ENCODE measurements at regions not wholly inside any gene's neighbourhood (a gene's known extent, or its start where the extent isn't known, plus 50 kb on each side); places are given as distances from the start of the nearest gene placed in this dataset.

- POLR2A ChIA-PET: no interaction called here
Measured at GRCh38 chr7:42729053-42729765, 182.7 kb downstream of the C7orf25 start.

GRCh38 chr7:42727451-42727850, 184.4 kb downstream of the C7orf25 start:
- H3K9ac ChIP-seq: no peak overlapping the region
- no peaks in the 10 kb centered on the region for H3K27me3 ChIP-seq (ENCODE audit: insufficient read depth)
- no peak overlapping the region for H2AFZ ChIP-seq (ENCODE audit: low read depth)
- ChIA-PET CTCF (interaction anchor here (2.0 kb wide), 1 partner anchor 18 kb away, joined by 8 read pairs; no protein-coding TSS in a partner anchor), POLR2A (no interaction called here)
- H3K36me3 ChIP-seq (replicated peaks in 1 of 2; ENCODE audit: control insufficient read depth in 1 of 2, insufficient read depth in 2 of 2, low read length in 1 of 2): no peaks in the 10 kb centered on the region
- no peaks in the 10 kb centered on the region for H4K20me1 ChIP-seq (ENCODE audit: insufficient read depth)
- under 1% methylated on average over 2 of the region's 2 CpGs for WGBS (ENCODE audit: low lambda C conversion rate)
- H3K9me3 ChIP-seq: no peaks in the 10 kb centered on the region
- H3K79me2 ChIP-seq (ENCODE audit: insufficient read depth): no peaks in the 10 kb centered on the region
- no peaks in the 10 kb centered on the region for H3K4me1 ChIP-seq (ENCODE audit: control insufficient read depth in 1 of 2, insufficient read depth in 2 of 2, low read depth in 1 of 2, low read length in 1 of 2)
- no peak overlapping the region for H3K4me2 ChIP-seq
- H3K4me3 ChIP-seq (ENCODE audit: low read depth in 2 of 2, low read length in 1 of 2): no peak overlapping the region
- H3K9me2 ChIP-seq: no peaks in the 10 kb centered on the region
- no peaks in the 10 kb centered on the region for H3F3A ChIP-seq (replicated peaks; ENCODE audit: insufficient read depth)
- no peak overlapping the region for H3K27ac ChIP-seq (ENCODE audit: low read depth in 2 of 2, low read length in 1 of 2)
- DNase-seq: no peak
- no peak for TF ChIP-seq SIN3A (IDR thresholded peaks at IDR 0.05; ENCODE audit: borderline replicate concordance, low read depth, low read length)
- TF ChIP-seq TCF12 (IDR thresholded peaks at IDR 0.05): no peak
- no peak for TF ChIP-seq RFX5 (IDR thresholded peaks at IDR 0.05; ENCODE audit: low read length)
- TF ChIP-seq ELF1 (IDR thresholded peaks at IDR 0.05): no peak
- no peak for TF ChIP-seq FOXM1 (IDR thresholded peaks at IDR 0.05; ENCODE audit: low read depth)
- no peak for TF ChIP-seq NRF1 (IDR thresholded peaks at IDR 0.05; ENCODE audit: low read depth, low read length)
- TF ChIP-seq REST (IDR thresholded peaks at IDR 0.05; ENCODE audit: low read depth, low read length): no peak
- TF ChIP-seq JUND (IDR thresholded peaks at IDR 0.05): no peak
- TF ChIP-seq, protein P1, sequence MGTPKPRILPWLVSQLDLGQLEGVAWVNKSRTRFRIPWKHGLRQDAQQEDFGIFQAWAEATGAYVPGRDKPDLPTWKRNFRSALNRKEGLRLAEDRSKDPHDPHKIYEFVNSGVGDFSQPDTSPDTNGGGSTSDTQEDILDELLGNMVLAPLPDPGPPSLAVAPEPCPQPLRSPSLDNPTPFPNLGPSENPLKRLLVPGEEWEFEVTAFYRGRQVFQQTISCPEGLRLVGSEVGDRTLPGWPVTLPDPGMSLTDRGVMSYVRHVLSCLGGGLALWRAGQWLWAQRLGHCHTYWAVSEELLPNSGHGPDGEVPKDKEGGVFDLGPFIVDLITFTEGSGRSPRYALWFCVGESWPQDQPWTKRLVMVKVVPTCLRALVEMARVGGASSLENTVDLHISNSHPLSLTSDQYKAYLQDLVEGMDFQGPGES (IDR thresholded peaks at IDR 0.05; ENCODE audit: low read depth, low read length): no peak
- TF ChIP-seq, protein P2, sequence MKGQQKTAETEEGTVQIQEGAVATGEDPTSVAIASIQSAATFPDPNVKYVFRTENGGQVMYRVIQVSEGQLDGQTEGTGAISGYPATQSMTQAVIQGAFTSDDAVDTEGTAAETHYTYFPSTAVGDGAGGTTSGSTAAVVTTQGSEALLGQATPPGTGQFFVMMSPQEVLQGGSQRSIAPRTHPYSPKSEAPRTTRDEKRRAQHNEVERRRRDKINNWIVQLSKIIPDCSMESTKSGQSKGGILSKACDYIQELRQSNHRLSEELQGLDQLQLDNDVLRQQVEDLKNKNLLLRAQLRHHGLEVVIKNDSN (IDR thresholded peaks at IDR 0.05; ENCODE audit: borderline replicate concordance, low read depth): no peak

More at GRCh38 chr7:42729053-42729765, 182.7 kb downstream of the C7orf25 start:
- Histone ChIP-seq H3F3A (replicated peaks; ENCODE audit: insufficient read depth) (no peaks in the 10 kb centered on the region), H3K27me3 (ENCODE audit: insufficient read depth) (no peaks in the 10 kb centered on the region), H3K9me2 (no peaks in the 10 kb centered on the region), H3K27ac (ENCODE audit: low read depth in 2 of 2, low read length in 1 of 2) (no peak overlapping the region), H3K9ac (no peak overlapping the region), H3K4me2 (no peak overlapping the region), H3K4me1 (ENCODE audit: control insufficient read depth in 1 of 2, insufficient read depth in 2 of 2, low read depth in 1 of 2, low read length in 1 of 2) (no peaks in the 10 kb centered on the region), H3K79me2 (ENCODE audit: insufficient read depth) (no peaks in the 10 kb centered on the region), H2AFZ (ENCODE audit: low read depth) (no peak overlapping the region), H3K9me3 (no peaks in the 10 kb centered on the region), H4K20me1 (ENCODE audit: insufficient read depth) (no peaks in the 10 kb centered on the region), H3K4me3 (ENCODE audit: low read depth in 2 of 2, low read length in 1 of 2) (no peak overlapping the region), H3K36me3 (replicated peaks in 1 of 2; ENCODE audit: control insufficient read depth in 1 of 2, insufficient read depth in 2 of 2, low read length in 1 of 2) (no peaks in the 10 kb centered on the region)
- CTCF ChIA-PET: interaction anchor here (1.3 kb wide), 1 partner anchor 16 kb away, joined by 13 read pairs; no protein-coding TSS in a partner anchor
- DNase-seq: no peak
- TF ChIP-seq, protein P3, sequence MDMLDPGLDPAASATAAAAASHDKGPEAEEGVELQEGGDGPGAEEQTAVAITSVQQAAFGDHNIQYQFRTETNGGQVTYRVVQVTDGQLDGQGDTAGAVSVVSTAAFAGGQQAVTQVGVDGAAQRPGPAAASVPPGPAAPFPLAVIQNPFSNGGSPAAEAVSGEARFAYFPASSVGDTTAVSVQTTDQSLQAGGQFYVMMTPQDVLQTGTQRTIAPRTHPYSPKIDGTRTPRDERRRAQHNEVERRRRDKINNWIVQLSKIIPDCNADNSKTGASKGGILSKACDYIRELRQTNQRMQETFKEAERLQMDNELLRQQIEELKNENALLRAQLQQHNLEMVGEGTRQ (IDR thresholded peaks at IDR 0.05; ENCODE audit: borderline replicate concordance, low read depth, low read length): no peak
- TF ChIP-seq TAF1 (IDR thresholded peaks at IDR 0.05; ENCODE audit: borderline replicate concordance, low read depth, low read length) (no peak), RFX5 (IDR thresholded peaks at IDR 0.05; ENCODE audit: low read length) (no peak), YY1 (IDR thresholded peaks at IDR 0.05; ENCODE audit: low read depth) (no peak), SMC3 (IDR thresholded peaks at IDR 0.05; ENCODE audit: low read depth, low read length) (no peak), ZBTB33 (IDR thresholded peaks at IDR 0.05; ENCODE audit: borderline replicate concordance, low read depth) (no peak), NFIC (IDR thresholded peaks at IDR 0.05; ENCODE audit: borderline replicate concordance) (no peak), ELF1 (IDR thresholded peaks at IDR 0.05) (no peak), JUND (IDR thresholded peaks at IDR 0.05) (no peak), POLR2AphosphoS5 (IDR thresholded peaks at IDR 0.05; ENCODE audit: low read depth, low read length) (no peak)
- TF ChIP-seq, protein P4, sequence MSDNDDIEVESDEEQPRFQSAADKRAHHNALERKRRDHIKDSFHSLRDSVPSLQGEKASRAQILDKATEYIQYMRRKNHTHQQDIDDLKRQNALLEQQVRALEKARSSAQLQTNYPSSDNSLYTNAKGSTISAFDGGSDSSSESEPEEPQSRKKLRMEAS (IDR thresholded peaks at IDR 0.05; ENCODE audit: low read depth): no peak

Data from SK-N-SH (cell line).